CD14-positive monocyte (primary cell): ENCODE measurements at regions not wholly inside any gene's neighbourhood (a gene's known extent, or its start where the extent isn't known, plus 50 kb on each side); places are given as distances from the start of the nearest gene placed in this dataset.

Source experiments
- DNase-seq, 3 donors: peaks; one replicate each; pipeline ENCODE4 v3.0.0-alpha.2; 2011 to 2022
- H2AFZ ChIP-seq: 2 replicates; pipeline ENCODE4 v1.6.0; 2012; ENCODE audit warnings: mild to moderate bottlenecking, low read depth, low read length, inconsistent platforms; ENCODE audit not compliant: insufficient read depth, poor library complexity, severe bottlenecking
- H3K27ac ChIP-seq, 2 donors: 1 replicate in 1 of 2; 2 replicates in 1 of 2; pipeline ENCODE4 v1.5.1; 2012 to 2013; ENCODE audit warnings: low read length in 2 of 2, control low read depth in 1 of 2, inconsistent platforms in 1 of 2, low read depth in 1 of 2, mild to moderate bottlenecking in 1 of 2
- H3K27me3 ChIP-seq, 2 donors: one replicate each; pipeline versions ENCODE4 v1.6.0 to v1.6.1; 2011 to 2013; ENCODE audit warnings: low read length in 2 of 2; ENCODE audit not compliant: control insufficient read depth in 2 of 2, insufficient read depth in 2 of 2
- H3K36me3 ChIP-seq, 2 donors: replicated peaks in 1 of 2; 1 replicate in 1 of 2; 2 replicates in 1 of 2; pipeline versions ENCODE4 v1.5.1 to v1.6.1; 2012 to 2013; ENCODE audit warnings: low read length in 2 of 2, control low read depth in 1 of 2, inconsistent platforms in 1 of 2, mild to moderate bottlenecking in 1 of 2; ENCODE audit not compliant: insufficient read depth in 2 of 2, control insufficient read depth in 1 of 2
- H3K4me1 ChIP-seq, 2 donors: 1 replicate in 1 of 2; 2 replicates in 1 of 2; pipeline versions ENCODE4 v1.5.1 to v1.6.1; 2012 to 2013; ENCODE audit warnings: low read length in 2 of 2, control low read depth in 1 of 2, inconsistent platforms in 1 of 2, mild to moderate bottlenecking in 1 of 2, moderate library complexity in 1 of 2; ENCODE audit not compliant: insufficient read depth in 2 of 2, control insufficient read depth in 1 of 2
- H3K4me2 ChIP-seq: replicated peaks from 2 replicates; pipeline ENCODE3; 2012; ENCODE audit warnings: low read length, moderate library complexity, mild to moderate bottlenecking; ENCODE audit not compliant: poor library complexity, severe bottlenecking; ENCODE audit errors: extremely low read depth
- H3K4me3 ChIP-seq, 3 experiments: fragments of 200-600 bp in 1 of 3; sonication (generic) in 1 of 3; replicated peaks in 1 of 3; 1 replicate in 2 of 3; 2 replicates in 1 of 3; pipeline ENCODE4 v1.5.1; 2011 to 2013; ENCODE audit warnings: low read length in 3 of 3, mild to moderate bottlenecking in 3 of 3, control low read depth in 2 of 3, low read depth in 2 of 3, inconsistent platforms in 1 of 3, moderate library complexity in 1 of 3
- H3K79me2 ChIP-seq: 2 replicates; pipeline ENCODE4 v1.6.0; 2012; ENCODE audit warnings: mild to moderate bottlenecking, control low read depth, inconsistent platforms, low read length, moderate library complexity; ENCODE audit not compliant: insufficient read depth
- H3K9ac ChIP-seq: 2 replicates; pipeline ENCODE4 v1.6.0; 2017; ENCODE audit warnings: low read length, mild to moderate bottlenecking; ENCODE audit not compliant: insufficient read depth, poor library complexity, severe bottlenecking
- H3K9me3 ChIP-seq, 2 donors: replicated peaks in 1 of 2; 1 replicate in 1 of 2; 2 replicates in 1 of 2; pipeline versions ENCODE4 v1.5.1 to v1.6.1; 2012 to 2013; ENCODE audit warnings: low read length in 2 of 2, control low read depth in 1 of 2; ENCODE audit not compliant: control insufficient read depth in 1 of 2, insufficient read depth in 1 of 2
- H4K20me1 ChIP-seq: 2 replicates; pipeline ENCODE4 v1.6.0; 2012; ENCODE audit warnings: mild to moderate bottlenecking, low read length, control low read depth, moderate library complexity; ENCODE audit not compliant: insufficient read depth
- H3K27ac Mint-ChIP-seq, 7 donors: one replicate each; pipeline ENCODE4 v1.8.0; 2020; ENCODE audit warnings: mild to moderate bottlenecking in 7 of 7, mixed read lengths in 7 of 7, moderate library complexity in 6 of 7, inconsistent platforms in 2 of 7
- H3K27me3 Mint-ChIP-seq, 3 donors: one replicate each; pipeline ENCODE4 v1.8.0; 2021 to 2022; ENCODE audit warnings: low read depth in 3 of 3, mild to moderate bottlenecking in 3 of 3, mixed read lengths in 3 of 3, moderate library complexity in 3 of 3, inconsistent platforms in 1 of 3
- H3K36me3 Mint-ChIP-seq, 2 donors: one replicate each; pipeline ENCODE4 v1.8.0; 2020; ENCODE audit warnings: mixed read lengths in 2 of 2, inconsistent platforms in 1 of 2, mild to moderate bottlenecking in 1 of 2
- H3K4me1 Mint-ChIP-seq: one replicate; pipeline ENCODE4 v1.8.0; 2020; ENCODE audit warnings: mild to moderate bottlenecking, mixed read lengths
- H3K4me3 Mint-ChIP-seq, 2 donors: one replicate each; pipeline ENCODE4 v1.8.0; 2020; ENCODE audit warnings: mild to moderate bottlenecking in 2 of 2, mixed read lengths in 2 of 2, moderate library complexity in 1 of 2
- H3K9me3 Mint-ChIP-seq, 7 donors: one replicate each; pipeline ENCODE4 v1.8.0; 2020 to 2022; ENCODE audit warnings: mixed read lengths in 7 of 7, mild to moderate bottlenecking in 6 of 7, moderate library complexity in 6 of 7, inconsistent platforms in 2 of 7
- CTCF ChIP-seq: fragments of 200-600 bp; IDR thresholded peaks from one replicate; pipeline ENCODE4 v1.8.0; 2022; ENCODE audit warnings: antibody characterized with exemption, mild to moderate bottlenecking
- WGBS: methylation state at CpG from one replicate; pipeline ENCODE4 v1.1.5; 2013; ENCODE audit warnings: missing lambda C conversion rate; ENCODE audit not compliant: insufficient coverage; 5-methylcytosine and 5-hydroxymethylcytosine counted together
- intact Hi-C, 2 donors: fragments of 100-400 bp; cut with micrococcal nuclease; formaldehyde crosslinking; loops; one replicate each; pipeline versions ENCODE4 v1.15.0 to v1.15.1; 2023

GRCh38 chrX:42219231-42219630 is 295.9 kb upstream of the CASK start:
- no peak for DNase-seq
- Histone ChIP-seq H3K27ac (no peak overlapping the region), H4K20me1 (no peaks in the 10 kb centered on the region), H3K4me2 (no peak overlapping the region), H3K27me3 (no peaks in the 10 kb centered on the region), H3K9ac (no peak overlapping the region), H3K79me2 (no peaks in the 10 kb centered on the region), H3K9me3 (no peaks in the 10 kb centered on the region), H3K36me3 (no peaks in the 10 kb centered on the region), H3K4me3 (no peak overlapping the region), H2AFZ (no peak overlapping the region), H3K4me1 (no peaks in the 10 kb centered on the region)
- TF ChIP-seq CTCF = no peak
- Mint-ChIP-seq H3K4me1 (no peaks in the 10 kb centered on the region), H3K36me3 (no peaks in the 10 kb centered on the region), H3K27me3 (peaks cover 0 to 3% (median 0%) of the 10 kb centered on the region in 3 donors), H3K27ac (no peak overlapping the region), H3K4me3 (no peak overlapping the region), H3K9me3 (peaks cover 0 to 2% (median 0%) of the 10 kb centered on the region in 7 donors)
- intact Hi-C loops = no loop called here

DNA sequence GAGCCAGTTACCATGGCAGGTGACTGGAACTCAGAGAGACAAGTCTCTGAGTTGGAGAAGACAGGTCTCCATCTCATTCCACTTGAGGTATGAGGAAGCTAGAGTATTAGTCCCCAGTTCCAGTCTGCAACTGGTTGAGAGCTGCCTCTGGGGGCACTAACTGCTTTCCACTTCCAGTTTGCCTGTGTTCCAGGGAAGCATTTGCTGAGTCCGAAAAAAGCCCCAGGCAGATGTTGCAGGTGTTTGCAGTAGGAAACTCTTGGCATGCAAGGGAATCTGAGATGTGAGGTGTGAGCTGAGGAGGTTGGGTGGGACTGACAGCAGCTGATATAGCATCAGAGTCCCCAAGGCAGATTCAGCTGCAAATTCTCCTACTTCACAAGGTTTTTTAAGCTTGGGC is 272.2 kb upstream of the CASK start:
- H3K27me3 Mint-ChIP-seq = no peaks in the 10 kb centered on the region
- H3K9me3 Mint-ChIP-seq = peaks cover 0 to 6% (median 2%) of the 10 kb centered on the region in 7 donors
- no peaks in the 10 kb centered on the region for H3K79me2 ChIP-seq
- intact Hi-C loops = no loop called here
- H4K20me1 ChIP-seq = no peaks in the 10 kb centered on the region
- H3K27me3 ChIP-seq = no peaks in the 10 kb centered on the region
- H3K4me3 ChIP-seq = no peak overlapping the region
- no CpG with 5 or more reads among the region's 1 CpG for WGBS
- H3K4me1 Mint-ChIP-seq = no peaks in the 10 kb centered on the region
- no peak overlapping the region for H3K4me3 Mint-ChIP-seq
- TF ChIP-seq CTCF = no peak
- no peaks in the 10 kb centered on the region for H3K9me3 ChIP-seq
- no peak overlapping the region for H3K27ac ChIP-seq
- no peak for DNase-seq
- H3K36me3 ChIP-seq = no peaks in the 10 kb centered on the region
- H3K4me2 ChIP-seq = no peak overlapping the region
- H3K36me3 Mint-ChIP-seq = no peaks in the 10 kb centered on the region
- H3K9ac ChIP-seq = no peak overlapping the region
- no peaks in the 10 kb centered on the region for H3K4me1 ChIP-seq
- no peak overlapping the region for H3K27ac Mint-ChIP-seq
- no peak overlapping the region for H2AFZ ChIP-seq
